Activated CD8-positive, alpha-beta memory T cell treated with anti-CD3 and anti-CD28 coated beads for 1 hour (primary cell): ENCODE measurements at regions not wholly inside any gene's neighbourhood (a gene's known extent, or its start where the extent isn't known, plus 50 kb on each side); places are given as distances from the start of the nearest gene placed in this dataset.

ENCODE experiments used
- DNase-seq, 2 donors: peaks; one replicate each; pipeline ENCODE4 v3.0.0-alpha.2; 2020; ENCODE audit warnings: low read depth in 1 of 2; ENCODE audit errors: extremely low read depth in 1 of 2

GRCh38 chr4:152039023-152039481 lies 278.2 kb upstream of the GATB start:
- DNase-seq = no peak

DNA sequence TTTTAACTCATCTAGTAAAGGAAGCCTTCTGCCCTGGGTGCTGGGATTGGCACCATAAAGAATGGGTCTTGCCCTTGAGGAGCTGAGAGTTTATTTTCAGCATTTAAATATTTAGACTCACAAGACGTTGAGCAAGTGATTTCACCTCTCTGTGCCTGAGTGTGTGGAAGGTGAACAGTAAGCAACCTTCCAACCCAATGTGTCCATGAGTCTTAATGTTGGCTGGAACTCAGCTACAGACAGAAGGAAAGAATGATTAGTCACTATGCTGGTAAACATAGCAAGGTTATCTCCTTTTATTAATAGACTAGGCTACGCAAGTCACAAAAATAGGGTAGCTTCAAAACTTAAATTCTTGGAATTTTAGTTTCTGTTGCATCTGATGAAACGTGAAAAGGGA lies 277.4 kb upstream of the GATB start:
- no peak for DNase-seq

- DNase-seq = no peak
These were observed 276.6 kb upstream of the GATB start for GRCh38 chr4:152037435-152037834.

- DNase-seq = no peak
These were observed 272.8 kb upstream of the GATB start for GRCh38 chr4:152033621-152034020.

- DNase-seq = no peak
These were observed 271.9 kb upstream of the GATB start for GRCh38 chr4:152032722-152033131.

- no peak for DNase-seq
These were observed 268.8 kb upstream of the GATB start for GRCh38 chr4:152029631-152030030.

DNA sequence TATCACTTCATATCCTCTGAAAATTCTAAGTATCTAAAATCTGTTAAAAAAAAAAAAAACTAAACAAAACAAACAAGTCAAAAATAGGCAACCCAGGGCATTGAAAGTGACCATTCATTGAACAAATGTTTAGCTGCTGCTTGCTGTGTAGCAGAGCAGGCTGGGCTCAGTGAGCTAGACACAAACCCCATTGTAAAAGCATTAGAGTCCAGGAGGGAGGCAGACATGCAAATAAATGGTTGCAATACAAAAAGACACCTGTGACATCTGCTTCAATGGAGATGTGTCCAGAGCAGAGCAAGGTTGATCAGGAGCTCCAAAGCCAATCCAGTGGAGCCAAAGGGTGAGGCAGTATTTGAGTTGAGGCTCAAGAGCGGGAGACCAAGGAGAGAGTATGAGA lies 267.3 kb upstream of the GATB start:
- DNase-seq = no peak

DNA sequence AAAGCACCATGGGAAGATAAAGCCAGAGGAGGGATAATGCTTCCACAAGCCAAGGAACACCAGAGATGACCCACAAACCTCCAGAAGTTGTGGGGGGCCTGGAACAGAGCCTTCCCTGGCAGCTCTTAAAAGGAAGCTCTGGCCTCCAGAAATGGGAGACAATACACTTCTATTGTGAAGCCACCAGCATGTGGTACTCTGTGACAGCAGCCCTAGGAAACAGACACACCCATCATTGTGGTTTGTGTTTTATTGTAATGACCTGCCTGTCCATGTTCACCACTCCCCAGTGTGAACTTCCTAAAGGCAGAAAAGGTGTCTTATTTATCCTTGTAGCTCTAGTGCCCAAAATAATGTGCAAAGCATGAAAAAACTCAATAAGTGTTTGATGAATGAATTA lies 264.1 kb upstream of the GATB start:
- no peak for DNase-seq

GRCh38 chr4:152023674-152024073 lies 262.9 kb upstream of the GATB start:
- no peak for DNase-seq

- no peak for DNase-seq
These were observed 261.7 kb upstream of the GATB start for GRCh38 chr4:152022543-152022942.

DNA sequence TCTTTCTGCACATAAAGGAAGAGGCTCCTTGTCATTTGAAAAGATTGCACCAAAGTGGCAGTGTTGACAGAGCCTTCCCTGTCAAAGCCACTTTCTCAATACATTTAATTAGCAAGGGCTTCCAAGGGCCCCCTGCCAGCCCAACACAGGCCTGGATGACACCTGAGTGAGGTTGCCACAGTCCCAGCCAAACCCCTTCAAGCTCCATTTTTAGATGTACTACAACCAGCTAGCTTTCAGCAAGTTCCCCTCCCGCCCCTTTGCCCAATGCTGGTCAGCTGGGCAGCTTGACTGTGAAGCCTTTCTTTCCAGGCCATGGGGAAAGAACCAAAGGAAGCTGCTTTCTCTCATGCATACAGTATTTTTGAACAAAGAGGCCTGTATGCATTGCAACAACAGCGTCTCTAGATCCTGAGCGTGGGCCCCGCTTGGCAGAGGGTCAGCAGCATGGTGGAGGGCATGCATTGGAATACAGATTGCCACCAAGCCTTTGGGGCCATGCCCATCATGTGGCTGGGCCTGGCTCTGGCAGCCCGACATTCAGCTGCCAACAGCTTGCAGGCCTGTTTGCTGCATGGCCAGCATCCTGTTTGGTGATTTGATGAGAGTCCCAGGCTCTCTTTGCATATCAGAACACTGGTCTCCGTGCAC lies 261.1 kb upstream of the GATB start:
- no peak for DNase-seq

DNA sequence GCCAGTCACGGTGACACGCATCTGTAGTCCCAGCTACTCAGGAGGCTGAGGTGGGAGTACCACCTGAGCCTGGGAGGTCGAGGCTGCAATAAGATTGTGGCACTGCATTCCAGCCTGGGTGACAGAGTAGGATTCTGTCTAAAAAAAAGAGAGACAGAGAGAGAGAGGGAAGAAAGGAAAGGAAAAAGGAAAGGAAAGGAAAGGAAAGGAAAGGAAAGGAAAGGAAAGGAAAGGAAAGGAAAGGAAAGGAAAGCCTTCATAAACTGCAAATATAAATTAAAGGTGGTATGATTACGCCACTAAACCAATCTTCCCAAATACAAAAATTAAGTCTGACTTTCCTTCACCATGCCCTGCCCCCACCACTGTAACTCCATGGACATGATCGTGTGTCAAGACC lies 259.3 kb upstream of the GATB start:
- no peak for DNase-seq

DNA sequence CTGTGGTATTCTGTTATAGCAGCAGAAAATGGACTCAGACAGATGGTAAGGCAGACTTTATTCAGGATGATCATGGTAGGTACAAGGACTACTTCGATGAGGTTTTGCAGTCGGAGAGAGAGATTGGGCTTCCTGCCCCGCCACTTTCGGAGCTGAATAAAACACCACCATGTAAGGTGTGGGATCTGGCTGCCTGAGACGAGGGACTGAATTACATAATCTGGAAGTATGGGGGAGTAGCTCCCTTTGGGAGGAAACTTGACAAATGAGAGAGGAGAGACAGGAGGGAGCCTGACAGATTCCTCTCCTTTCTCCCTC lies 255.5 kb upstream of the GATB start:
- DNase-seq = no peak

DNA sequence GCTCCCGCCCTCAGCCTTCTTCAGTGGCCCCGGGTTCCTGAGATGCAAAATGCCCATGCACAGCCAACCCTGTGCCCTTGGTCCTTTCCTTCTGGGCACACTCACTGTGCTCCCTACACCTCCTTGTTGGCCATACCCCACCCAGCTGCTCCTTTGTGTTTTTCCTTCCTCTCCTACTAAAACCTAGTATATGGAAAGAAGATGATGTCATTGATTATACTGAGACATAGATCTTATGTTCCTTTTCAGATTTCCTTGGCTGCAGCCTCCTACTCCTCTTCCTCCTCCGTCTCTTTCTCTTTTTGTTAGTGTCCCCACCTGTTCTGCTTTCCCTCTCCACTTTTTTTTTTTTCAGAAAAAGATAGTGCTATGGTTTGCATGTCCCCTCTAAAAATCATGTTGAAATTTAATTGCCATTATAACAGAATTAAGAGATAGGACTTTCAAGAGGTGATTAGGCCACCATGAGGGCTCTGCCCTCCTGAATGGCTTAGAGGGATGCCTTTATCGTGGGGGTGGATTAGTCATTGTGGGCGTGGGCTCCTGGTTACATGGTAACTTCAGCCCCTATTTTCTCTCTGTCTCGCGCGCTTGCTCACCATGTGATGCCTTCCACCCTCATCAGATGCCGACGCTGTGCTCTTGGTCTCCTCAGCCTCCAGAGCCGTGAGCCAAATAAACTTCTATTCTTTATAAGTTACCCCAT lies 254.9 kb upstream of the GATB start:
- DNase-seq = no peak

- no peak for DNase-seq
These were observed 253.5 kb upstream of the GATB start for GRCh38 chr4:152014280-152014679.

DNA sequence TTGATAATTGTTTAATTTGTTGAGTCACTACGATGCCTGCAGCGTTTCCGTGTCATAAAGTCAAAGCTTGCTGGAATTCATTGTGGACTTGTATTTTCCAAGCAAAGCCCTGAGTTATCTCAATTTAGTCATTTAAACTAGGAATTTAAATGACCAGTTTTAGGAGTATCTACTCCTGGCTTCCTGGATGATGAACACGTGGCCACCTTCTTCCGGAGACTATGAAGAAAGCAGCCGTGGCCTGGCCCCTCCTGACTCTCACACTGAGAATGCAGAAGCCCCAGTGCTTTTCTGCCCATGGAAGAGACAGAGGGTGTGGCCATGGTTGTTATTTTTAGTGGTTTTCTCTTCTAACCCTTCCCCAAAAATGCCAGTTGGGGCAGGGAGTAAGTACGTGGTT lies 250.7 kb upstream of the GATB start:
- DNase-seq = no peak

GRCh38 chr4:152010710-152011079 lies 249.9 kb upstream of the GATB start:
- DNase-seq = no peak

DNA sequence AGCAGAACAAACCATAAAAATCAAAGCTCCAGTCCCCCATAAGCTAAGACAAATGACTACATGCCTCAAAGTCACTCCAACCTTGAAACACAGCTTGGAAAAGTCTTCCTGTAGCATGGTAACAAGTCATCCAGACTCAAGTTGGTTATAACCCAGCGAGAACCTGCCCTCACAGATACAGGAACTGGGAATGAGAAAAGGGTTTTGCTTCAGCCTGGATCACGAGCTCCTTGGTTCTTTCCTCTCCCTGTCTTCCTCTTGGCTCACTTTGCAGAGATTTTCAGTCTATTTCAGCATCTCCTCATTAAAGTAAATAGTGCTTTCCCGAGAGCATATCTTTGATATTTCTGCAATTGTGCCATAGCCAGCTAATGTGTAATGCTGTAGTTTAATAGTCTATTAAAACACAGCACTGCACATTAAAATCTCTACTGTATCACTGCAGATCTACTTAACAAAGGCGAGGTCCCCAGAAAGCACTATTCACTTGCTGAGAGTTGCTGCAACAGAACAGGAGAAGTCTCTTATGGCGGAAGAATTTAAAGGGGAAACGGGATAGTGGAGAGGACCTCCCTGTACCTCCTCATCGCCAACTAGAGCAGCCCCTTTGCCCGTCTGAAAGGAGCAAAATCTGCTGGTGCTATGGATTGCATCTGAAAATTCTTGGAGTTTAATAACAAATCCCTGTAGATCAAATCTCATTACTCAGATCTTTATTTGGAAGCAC lies 249.3 kb upstream of the GATB start:
- DNase-seq = no peak

GRCh38 chr4:152009031-152009670 lies 248.3 kb upstream of the GATB start:
- DNase-seq = no peak

DNA sequence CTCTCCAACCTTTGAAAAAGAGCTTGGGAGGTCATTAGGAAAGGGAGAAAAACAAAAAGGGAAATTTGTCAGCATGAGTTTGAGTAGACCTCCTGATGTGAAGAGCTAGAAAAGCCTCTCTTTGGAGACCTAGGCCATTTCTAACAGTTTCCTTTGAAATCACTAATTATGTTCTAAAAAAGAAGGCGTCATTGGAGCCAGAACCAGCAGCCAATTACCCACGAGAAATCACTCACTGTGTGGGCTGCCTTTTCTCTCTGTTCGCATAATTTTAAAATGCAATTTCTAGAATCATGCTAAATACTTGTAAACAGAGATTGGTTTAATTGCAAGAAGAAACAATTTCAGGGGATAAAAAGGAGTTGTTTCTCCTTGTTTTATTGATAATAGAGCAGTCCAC lies 246.3 kb upstream of the GATB start:
- DNase-seq = no peak

DNA sequence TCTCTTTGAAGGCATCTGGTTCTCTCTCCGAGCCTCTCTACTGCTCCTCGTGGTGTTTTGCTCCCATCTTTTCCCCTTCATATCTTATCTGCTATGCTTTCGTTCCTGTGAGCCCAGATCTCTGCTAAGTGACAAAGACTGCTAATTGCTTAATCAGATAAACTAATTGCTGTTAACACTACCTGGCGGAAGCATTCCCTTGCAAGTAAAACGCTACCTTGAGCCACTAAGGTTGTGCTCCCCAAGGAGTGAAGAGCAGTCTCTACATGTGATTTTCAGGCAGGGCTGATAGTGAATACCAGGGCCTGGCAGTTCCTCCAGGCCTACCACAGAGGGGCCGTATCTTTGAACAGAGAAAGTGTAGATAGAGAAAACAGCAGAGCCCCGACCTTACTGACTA lies 244.0 kb upstream of the GATB start:
- DNase-seq = no peak

- no peak for DNase-seq
These were observed 239.7 kb upstream of the GATB start for GRCh38 chr4:152000518-152000917.
